OCI-LY7 (cell line): ENCODE measurements at regions not wholly inside any gene's neighbourhood (a gene's known extent, or its start where the extent isn't known, plus 50 kb on each side); places are given as distances from the start of the nearest gene placed in this dataset. TPM values are rescaled to one million over a fixed set of nuclear protein-coding genes. Genes with fewer than 3 reads are reported as not detected.

ENCODE experiments used
- BruUV-seq: library from RNA; stranded (reverse); fragments of 400-500 nt; replicated peaks from 2 replicates; lab custom pipeline; 2021; lab: Mats Ljungman, UMichigan
- CTCF ChIA-PET: fragments of 300-600 bp; sonication (Branson Sonifier 250); formaldehyde crosslinking; loops from one replicate; lab custom pipeline; 2022; ENCODE audit warnings: antibody characterized with exemption; ENCODE audit not compliant: unreplicated experiment; lab: Charles Lee
- POLR2A ChIA-PET: fragments of 300-600 bp; sonication (Branson Sonifier 250); formaldehyde crosslinking; loops from one replicate; lab custom pipeline; 2022; ENCODE audit warnings: antibody characterized with exemption; lab: Charles Lee
- DNase-seq: peaks from one replicate; pipeline ENCODE4 v3.0.0-alpha.2; 2015; ENCODE audit warnings: low spot score
- H2AFZ ChIP-seq: fragments of 200-600 bp; sonication (generic), shearing (Covaris generic); 2 replicates; pipeline ENCODE4 v1.6.1; 2014; ENCODE audit warnings: mild to moderate bottlenecking, antibody characterized with exemption, low read length, moderate library complexity
- H3K27ac ChIP-seq: fragments of 200-600 bp; sonication (generic); 2 replicates; pipeline ENCODE4 v1.5.1; 2014; ENCODE audit warnings: mixed run types, low read depth, mild to moderate bottlenecking, moderate library complexity, low read length, inconsistent platforms; ENCODE audit not compliant: poor library complexity, severe bottlenecking
- H3K36me3 ChIP-seq: fragments of 200-600 bp; sonication (generic); 2 replicates; pipeline ENCODE4 v1.6.1; 2014; ENCODE audit warnings: mild to moderate bottlenecking, antibody characterized with exemption, low read length, moderate library complexity, mixed read lengths; ENCODE audit not compliant: insufficient read depth
- H3K4me1 ChIP-seq: fragments of 200-600 bp; sonication (generic); 2 replicates; pipeline ENCODE4 v1.5.1; 2014; ENCODE audit warnings: mild to moderate bottlenecking, low read length; ENCODE audit not compliant: insufficient read depth, poor library complexity, severe bottlenecking
- H3K4me2 ChIP-seq: fragments of 200-600 bp; sonication (generic); 2 replicates; pipeline ENCODE4 v1.6.1; 2014; ENCODE audit warnings: mild to moderate bottlenecking, low read length
- H3K4me3 ChIP-seq: fragments of 200-600 bp; sonication (generic); 2 replicates; pipeline ENCODE4 v1.5.1; 2014; ENCODE audit warnings: mild to moderate bottlenecking, low read depth, low read length; ENCODE audit not compliant: poor library complexity, severe bottlenecking
- H3K79me2 ChIP-seq: fragments of 200-600 bp; sonication (generic); 2 replicates; pipeline ENCODE4 v1.6.1; 2016; ENCODE audit warnings: low read depth, mild to moderate bottlenecking, low read length, moderate library complexity, mixed read lengths; ENCODE audit not compliant: insufficient read depth
- H3K9me2 ChIP-seq: fragments of 200-600 bp; sonication (generic); 2 replicates; pipeline ENCODE4 v1.6.1; 2016; ENCODE audit warnings: mild to moderate bottlenecking, low read length, mixed read lengths; ENCODE audit not compliant: insufficient read depth
- H3K9me3 ChIP-seq: fragments of 200-600 bp; sonication (generic); 2 replicates; pipeline ENCODE4 v1.6.1; 2014; ENCODE audit warnings: mild to moderate bottlenecking, mixed run types, low read length, mixed read lengths
- H4K20me1 ChIP-seq: fragments of 200-600 bp; sonication (generic); 2 replicates; pipeline ENCODE4 v1.6.1; 2014; ENCODE audit warnings: mild to moderate bottlenecking, antibody characterized with exemption, low read length, moderate library complexity, mixed read lengths; ENCODE audit not compliant: insufficient read depth
- EZH2phosphoT487 ChIP-seq: fragments of 200-600 bp; sonication (generic); IDR thresholded peaks from 2 replicates; pipeline ENCODE4 v1.6.1; 2018; ENCODE audit warnings: low read depth, borderline replicate concordance, mild to moderate bottlenecking, mixed run types, antibody characterized with exemption, low read length, moderate library complexity, mixed read lengths
- intact Hi-C: fragments of 100-400 bp; cut with micrococcal nuclease; formaldehyde crosslinking; loops from one replicate; pipeline ENCODE4 v1.10.0; 2022; ENCODE audit not compliant: unreplicated experiment
- small RNA-seq: library from RNA; depleted of rRNA; stranded (forward); fragments of <200 nt; gene quantifications from one replicate; pipeline ENCODE3, GENCODE V24; 2014
- TF ChIP-seq, protein P1 (sequence below): fragments of 200-600 bp; sonication (generic); conservative IDR thresholded peaks from 2 replicates; pipeline ENCODE4 v1.5.1; 2014; ENCODE audit warnings: mild to moderate bottlenecking, antibody characterized with exemption, low read length, moderate library complexity, mixed read lengths

DNA sequence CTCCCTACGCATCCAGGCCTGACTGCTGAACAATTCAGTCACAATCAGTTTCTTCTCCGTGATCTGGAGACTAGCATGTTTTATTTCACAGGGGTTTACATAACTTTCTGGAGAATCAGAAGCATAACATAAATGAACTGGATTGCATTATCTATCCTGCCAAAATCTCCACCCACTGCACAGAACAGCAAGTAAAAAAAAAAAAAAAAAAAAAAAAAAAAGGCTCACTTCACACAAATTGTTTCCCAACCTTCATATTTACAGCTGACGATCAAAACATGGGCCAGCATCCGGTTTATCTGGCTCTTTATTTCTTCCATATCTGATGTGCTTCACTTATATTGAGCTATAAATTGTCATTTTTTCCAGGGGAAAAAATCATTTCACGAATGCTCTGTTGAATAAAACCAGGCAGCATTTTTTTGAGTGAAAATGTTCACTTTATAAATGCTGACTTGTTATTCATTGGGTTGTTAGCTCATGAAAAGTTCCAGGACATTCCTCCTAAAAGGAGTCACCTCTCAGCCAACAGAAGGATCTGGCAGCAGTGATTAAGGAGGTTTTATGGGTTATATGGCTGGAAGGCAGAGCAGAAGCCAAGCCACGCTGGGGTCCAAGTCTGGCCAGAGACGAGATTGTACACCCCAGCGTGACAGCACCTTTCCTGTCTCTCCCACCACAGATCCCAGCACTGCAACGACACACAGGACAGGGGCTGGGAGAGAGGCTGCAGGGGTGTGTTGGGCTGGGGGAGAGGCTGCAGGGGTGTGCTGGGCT is 51.2 kb upstream of the GLI2 start:
- no peaks in the 10 kb centered on the region for H4K20me1 ChIP-seq
- no peak for DNase-seq
- H3K9me3 ChIP-seq: no peaks in the 10 kb centered on the region
- no peaks in the 10 kb centered on the region for H3K36me3 ChIP-seq
- no TSS peak for BruUV-seq
- H3K4me3 ChIP-seq: no peak overlapping the region
- no peaks in the 10 kb centered on the region for H3K9me2 ChIP-seq
- H3K4me1 ChIP-seq: no peaks in the 10 kb centered on the region
- intact Hi-C loops: loop anchor here (10.0 kb wide), 1 partner anchor 480 kb away; no protein-coding TSS in a partner anchor
- TF ChIP-seq, protein P1, sequence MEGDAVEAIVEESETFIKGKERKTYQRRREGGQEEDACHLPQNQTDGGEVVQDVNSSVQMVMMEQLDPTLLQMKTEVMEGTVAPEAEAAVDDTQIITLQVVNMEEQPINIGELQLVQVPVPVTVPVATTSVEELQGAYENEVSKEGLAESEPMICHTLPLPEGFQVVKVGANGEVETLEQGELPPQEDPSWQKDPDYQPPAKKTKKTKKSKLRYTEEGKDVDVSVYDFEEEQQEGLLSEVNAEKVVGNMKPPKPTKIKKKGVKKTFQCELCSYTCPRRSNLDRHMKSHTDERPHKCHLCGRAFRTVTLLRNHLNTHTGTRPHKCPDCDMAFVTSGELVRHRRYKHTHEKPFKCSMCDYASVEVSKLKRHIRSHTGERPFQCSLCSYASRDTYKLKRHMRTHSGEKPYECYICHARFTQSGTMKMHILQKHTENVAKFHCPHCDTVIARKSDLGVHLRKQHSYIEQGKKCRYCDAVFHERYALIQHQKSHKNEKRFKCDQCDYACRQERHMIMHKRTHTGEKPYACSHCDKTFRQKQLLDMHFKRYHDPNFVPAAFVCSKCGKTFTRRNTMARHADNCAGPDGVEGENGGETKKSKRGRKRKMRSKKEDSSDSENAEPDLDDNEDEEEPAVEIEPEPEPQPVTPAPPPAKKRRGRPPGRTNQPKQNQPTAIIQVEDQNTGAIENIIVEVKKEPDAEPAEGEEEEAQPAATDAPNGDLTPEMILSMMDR: no peak
- H2AFZ ChIP-seq: no peak overlapping the region
- no peak overlapping the region for H3K27ac ChIP-seq
- ChIA-PET POLR2A (interaction anchor here (0.6 kb wide), 3 partner anchors 42 to 476 kb away, joined by 3 to 6 read pairs (median 6); no protein-coding TSS in a partner anchor), CTCF (no interaction called here)
- H3K4me2 ChIP-seq: no peak overlapping the region
- no peaks in the 10 kb centered on the region for H3K79me2 ChIP-seq

DNA sequence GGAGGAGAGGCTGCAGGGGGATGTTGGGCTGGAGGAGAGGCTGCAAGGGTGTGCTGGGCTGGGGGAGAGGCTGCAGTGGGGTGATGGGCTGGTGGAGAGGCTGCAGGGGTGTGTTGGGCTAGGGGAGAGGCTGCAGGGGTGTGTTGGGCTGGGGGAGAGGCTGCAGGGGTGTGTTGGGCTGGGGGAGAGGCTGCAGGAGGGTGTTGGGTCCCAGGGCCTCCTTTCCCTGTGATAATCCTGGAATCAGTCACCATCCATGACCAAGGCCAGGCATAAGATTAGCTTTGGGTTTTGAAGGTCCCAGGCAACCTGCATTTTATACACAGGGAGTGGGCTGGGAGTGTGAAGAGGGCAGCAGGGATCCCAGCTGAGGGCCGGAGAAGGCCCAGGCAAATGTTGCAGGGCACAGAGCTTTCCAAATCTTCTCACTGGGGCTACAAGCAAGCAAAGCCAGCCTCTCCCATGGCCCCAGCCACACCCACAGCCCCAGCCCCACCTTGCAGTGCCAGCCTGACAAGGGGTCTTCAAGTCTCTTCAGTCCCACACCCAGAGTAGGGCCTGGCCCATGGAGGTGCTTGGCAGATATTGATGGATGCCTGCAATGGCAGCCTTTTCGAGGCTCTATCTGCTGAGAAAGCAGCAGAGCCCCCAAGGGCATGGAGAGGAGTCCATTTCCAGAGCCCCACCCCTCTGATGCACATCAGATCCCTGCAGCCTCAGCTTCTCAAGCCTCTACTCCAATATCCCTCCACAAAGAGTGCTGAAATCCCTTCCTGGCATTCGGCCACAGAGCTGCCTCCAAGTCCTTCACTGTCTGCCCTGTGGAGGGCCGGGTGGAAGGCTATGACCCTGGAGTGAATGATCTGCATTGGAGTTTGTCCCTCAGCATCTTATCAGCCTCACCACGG is 50.3 kb upstream of the GLI2 start:
- no peak for DNase-seq
- Histone ChIP-seq H3K9me3 (no peaks in the 10 kb centered on the region), H3K9me2 (no peaks in the 10 kb centered on the region), H3K4me1 (no peaks in the 10 kb centered on the region), H2AFZ (no peak overlapping the region), H4K20me1 (no peaks in the 10 kb centered on the region), H3K79me2 (no peaks in the 10 kb centered on the region), H3K4me2 (no peak overlapping the region), H3K27ac (no peak overlapping the region), H3K36me3 (no peaks in the 10 kb centered on the region), H3K4me3 (no peak overlapping the region)
- no peak for TF ChIP-seq EZH2phosphoT487
- TF ChIP-seq, protein P1: no peak
- CTCF ChIA-PET: no interaction called here
- intact Hi-C loops: loop anchor here (10.0 kb wide), 1 partner anchor 481 kb away; no protein-coding TSS in a partner anchor
- BruUV-seq: no TSS peak
- POLR2A ChIA-PET: interaction anchor here (0.6 kb wide), 1 partner anchor 757 kb away, joined by 3 read pairs; no protein-coding TSS in a partner anchor

Small RNA genes lying in the stretch of these regions (small RNA-seq; reads per million reads assigned to genes)
- not detected for gene RF00019
